Panc1 (cell line): ENCODE measurements at regions not wholly inside any gene's neighbourhood (a gene's known extent, or its start where the extent isn't known, plus 50 kb on each side); places are given as distances from the start of the nearest gene placed in this dataset.
"Not testable (repeated sequence)": the region's sequence is repeated elsewhere in the genome, so short reads cannot be mapped to it uniquely, and the experiment has no call there.

Experiments
- ATAC-seq: fragments of 200-7000 bp; cut with Tn5 transposase; 2 replicates; pipeline ENCODE4 v1.9.1; 2020; ENCODE audit warnings: mild to moderate bottlenecking, moderate library complexity
- BruUV-seq: library from RNA; stranded (reverse); fragments of 400-500 nt; replicated peaks from 2 replicates; lab custom pipeline; 2021; lab: Mats Ljungman, UMichigan
- CTCF ChIA-PET: fragments of 300-600 bp; sonication (Branson Sonifier 250); formaldehyde crosslinking; loops from one replicate; lab custom pipeline; 2022; ENCODE audit warnings: antibody characterized with exemption; lab: Charles Lee
- POLR2A ChIA-PET: fragments of 300-600 bp; sonication (Branson Sonifier 250); formaldehyde crosslinking; loops from one replicate; lab custom pipeline; 2022; ENCODE audit warnings: antibody characterized with exemption; lab: Charles Lee
- DNase-seq: peaks from one replicate; pipeline ENCODE4 v3.0.0-alpha.2; 2010; ENCODE audit warnings: low read depth, low spot score
- H3K27ac ChIP-seq: 2 replicates; pipeline ENCODE4 v1.5.1; 2011; ENCODE audit warnings: mild to moderate bottlenecking, low read length, inconsistent platforms
- H3K27me3 ChIP-seq: fragments of 200-500 bp; sonication (Bioruptor generic); 2 replicates; pipeline ENCODE4 v1.6.0; 2014; ENCODE audit warnings: low read length, inconsistent platforms; ENCODE audit not compliant: control insufficient read depth, insufficient read depth
- H3K36me3 ChIP-seq: fragments of 200-500 bp; sonication (Bioruptor generic); 2 replicates; pipeline ENCODE4 v1.5.1; 2014; ENCODE audit warnings: inconsistent platforms, mild to moderate bottlenecking, low read length, moderate library complexity; ENCODE audit not compliant: control insufficient read depth, insufficient read depth
- H3K4me1 ChIP-seq: 2 replicates; pipeline ENCODE4 v1.5.1; 2011; ENCODE audit warnings: inconsistent platforms, mild to moderate bottlenecking, low read length, moderate library complexity; ENCODE audit not compliant: control insufficient read depth, insufficient read depth
- H3K4me3 ChIP-seq, 2 experiments: 2 replicates each; pipeline ENCODE4 v1.5.1; 2011 to 2012; ENCODE audit warnings: low read depth in 2 of 2, low read length in 2 of 2, mild to moderate bottlenecking in 2 of 2, inconsistent platforms in 1 of 2, moderate library complexity in 1 of 2
- H3K9me3 ChIP-seq: fragments of 200-500 bp; sonication (Bioruptor generic); 2 replicates; pipeline ENCODE4 v1.5.1; 2014; ENCODE audit warnings: low read depth, mild to moderate bottlenecking, inconsistent platforms, low read length, moderate library complexity; ENCODE audit not compliant: control insufficient read depth, insufficient read depth
- CTCF ChIP-seq: fragments of 450-650 bp; IDR thresholded peaks from 2 replicates; pipeline ENCODE4 v1.5.1; 2017; ENCODE audit warnings: mild to moderate bottlenecking
- POLR2AphosphoS5 ChIP-seq: IDR thresholded peaks from 2 replicates; pipeline ENCODE4 v1.6.1; 2012; ENCODE audit warnings: mild to moderate bottlenecking, low read depth, low read length, moderate library complexity
- REST ChIP-seq, 2 experiments: IDR thresholded peaks; 2 replicates each; pipeline ENCODE4 v1.6.1; 2011 to 2012; ENCODE audit warnings: low read depth in 2 of 2, control low read depth in 1 of 2, low read length in 1 of 2, mild to moderate bottlenecking in 1 of 2, moderate library complexity in 1 of 2; ENCODE audit not compliant: insufficient read depth in 1 of 2
- SIN3A ChIP-seq: IDR thresholded peaks from 2 replicates; pipeline ENCODE4 v1.6.1; 2012; ENCODE audit warnings: low read depth, mild to moderate bottlenecking, low read length, moderate library complexity, borderline replicate concordance; ENCODE audit not compliant: insufficient read depth
- TCF7L2 ChIP-seq: IDR thresholded peaks from 2 replicates; pipeline ENCODE4 v1.6.1; 2011; ENCODE audit warnings: mild to moderate bottlenecking, low read depth, low read length, inconsistent platforms
- in situ Hi-C: cut with HindIII; loops from 2 replicates; pipeline ENCODE4 v1.10.0; 2016; ENCODE audit warnings: low sequenced_read_pairs, low pct_unique_long_range_greater_than_20kb
- intact Hi-C: fragments of 100-400 bp; cut with micrococcal nuclease; formaldehyde crosslinking; loops from one replicate; pipeline ENCODE4 v1.10.0; 2022; ENCODE audit not compliant: unreplicated experiment

GRCh38 chr4:138438608-138439007 lies 196.5 kb upstream of the SLC7A11 start:
- CTCF ChIA-PET, result no interaction called here
- no TSS peak for BruUV-seq
- DNase-seq, result no peak
- POLR2A ChIA-PET, result no interaction called here
- Histone ChIP-seq H3K4me3 (no peak overlapping the region), H3K9me3 (no peaks in the 10 kb centered on the region), H3K36me3 (no peaks in the 10 kb centered on the region), H3K4me1 (no peaks in the 10 kb centered on the region), H3K27ac (no peak overlapping the region), H3K27me3 (no peaks in the 10 kb centered on the region)
- intact Hi-C loops, result no loop called here
- in situ Hi-C loops, result no loop called here
- TF ChIP-seq SIN3A (no peak), POLR2AphosphoS5 (no peak), REST (IDR thresholded peaks at IDR 0.05; ENCODE audit: insufficient read depth in 1 of 2, low read depth in 2 of 2, low read length in 1 of 2) (no peak), CTCF (no peak), TCF7L2 (no peak)
- no peak for ATAC-seq

GRCh38 chr4:138437263-138437851 lies 195.2 kb upstream of the SLC7A11 start:
- TF ChIP-seq REST (IDR thresholded peaks at IDR 0.05; ENCODE audit: insufficient read depth in 1 of 2, low read depth in 2 of 2, low read length in 1 of 2), result no peak
- no peak for TF ChIP-seq POLR2AphosphoS5
- TF ChIP-seq SIN3A, result no peak
- TF ChIP-seq CTCF, result no peak
- TF ChIP-seq TCF7L2, result no peak
- BruUV-seq, result no TSS peak
- H3K27ac ChIP-seq, result no peak overlapping the region
- H3K36me3 ChIP-seq, result no peaks in the 10 kb centered on the region
- H3K9me3 ChIP-seq, result no peaks in the 10 kb centered on the region
- no peak for ATAC-seq
- no peak for DNase-seq
- ChIA-PET CTCF (no interaction called here), POLR2A (no interaction called here)
- H3K4me3 ChIP-seq, result no peak overlapping the region
- intact Hi-C loops (no loop called here), in situ Hi-C loops (no loop called here)
- no peaks in the 10 kb centered on the region for H3K27me3 ChIP-seq
- no peaks in the 10 kb centered on the region for H3K4me1 ChIP-seq

GRCh38 chr4:138435733-138436132 lies 193.6 kb upstream of the SLC7A11 start:
- H3K27me3 ChIP-seq, H3K4me3 ChIP-seq, H3K36me3 ChIP-seq, H3K27ac ChIP-seq, POLR2A ChIA-PET, intact Hi-C loops, DNase-seq, ATAC-seq, in situ Hi-C loops, H3K4me1 ChIP-seq, CTCF ChIA-PET, BruUV-seq, H3K9me3 ChIP-seq: not testable (repeated sequence)
